ENCODE measurements at regions not wholly inside any gene's neighbourhood (a gene's known extent, or its start where the extent isn't known, plus 50 kb on each side); places are given as distances from the start of the nearest gene placed in this dataset.
A peak's percentile ranks its signal among the peaks of the same experiment; 100 is the strongest.

GRCh38 chr11:104529906-104530305, 366.0 kb upstream of the PDGFD start:
- peak; percentile 60 for DNase-seq (ENCODE audit: low spot score)

DNA sequence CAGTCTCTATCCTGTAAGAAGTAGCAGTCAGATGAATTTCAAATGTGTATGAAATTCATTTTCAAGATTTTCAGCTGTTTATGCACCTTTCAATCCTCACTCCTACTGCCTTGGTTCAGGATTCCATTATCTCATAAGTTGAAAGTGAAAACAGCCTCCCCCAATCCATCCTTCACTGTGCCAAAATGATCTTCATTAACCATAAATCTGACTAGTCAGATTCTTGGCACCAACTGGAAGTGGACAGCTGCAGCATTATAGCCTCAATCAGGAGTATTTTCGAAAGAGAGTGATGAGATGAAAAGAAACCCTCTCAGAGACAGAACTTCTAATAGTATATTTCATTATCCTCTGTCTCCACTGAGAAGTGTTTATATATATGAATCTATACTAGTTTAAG, 365.3 kb upstream of the PDGFD start:
- no peak for DNase-seq (ENCODE audit: low spot score)

DNA sequence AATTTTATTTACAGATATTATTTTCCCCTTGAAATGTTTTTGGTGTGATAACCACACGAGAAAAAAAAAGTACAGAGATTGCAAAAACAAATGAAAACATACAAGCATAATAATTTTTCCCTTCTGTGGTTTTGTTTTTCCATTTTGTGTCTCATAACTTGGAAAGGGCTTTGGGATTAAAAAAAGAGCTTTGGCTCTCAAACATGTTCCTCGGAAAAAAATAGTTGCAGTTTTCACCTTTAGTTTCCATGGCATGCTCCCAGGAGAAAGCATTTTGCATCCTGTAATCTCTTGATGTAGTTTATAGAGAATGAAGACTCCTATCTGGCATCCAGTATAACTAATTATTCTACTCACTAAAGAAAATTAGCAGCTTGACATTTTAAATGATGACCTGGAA, 362.1 kb upstream of the PDGFD start:
- DNase-seq (ENCODE audit: low spot score): no peak

DNA sequence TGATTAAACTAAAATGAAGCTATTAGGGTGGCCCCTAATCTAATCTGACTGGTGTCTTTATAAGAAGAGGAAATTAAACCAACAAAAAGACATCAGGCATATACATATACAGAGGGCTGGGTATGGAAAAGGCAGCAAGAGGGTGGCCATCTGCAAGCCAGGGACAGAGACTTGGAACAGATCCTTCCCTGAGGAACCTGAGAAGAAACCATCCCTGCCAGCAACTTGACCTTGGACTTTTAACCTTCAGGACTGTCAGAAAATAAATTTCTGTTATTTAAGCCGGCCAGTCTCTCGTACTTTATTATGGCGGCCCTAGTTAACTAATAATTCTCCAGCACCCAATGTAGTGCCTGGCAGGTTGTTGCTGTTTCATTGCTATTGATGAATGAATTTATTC, 361.5 kb upstream of the PDGFD start:
- DNase-seq (ENCODE audit: low spot score): no peak

DNA sequence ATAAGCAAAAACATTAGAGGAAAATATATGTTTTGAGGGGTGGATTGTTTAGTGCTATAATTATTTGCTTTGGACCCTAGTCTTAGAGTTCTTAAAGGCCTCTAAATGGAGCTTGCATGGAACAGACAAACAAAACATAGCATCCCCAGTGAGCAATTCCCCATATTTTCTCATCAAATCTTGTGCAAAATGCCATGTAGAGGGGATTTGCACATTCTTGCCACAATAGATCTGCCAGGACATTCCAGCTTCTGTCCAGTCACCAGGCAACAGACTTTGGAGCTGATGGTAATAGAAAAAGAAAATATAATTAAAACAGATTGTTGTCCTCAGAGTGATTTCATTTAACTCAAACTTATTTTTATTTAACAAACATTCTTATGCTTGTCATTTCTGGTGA, 360.3 kb upstream of the PDGFD start:
- no peak for DNase-seq (ENCODE audit: low spot score)

DNA sequence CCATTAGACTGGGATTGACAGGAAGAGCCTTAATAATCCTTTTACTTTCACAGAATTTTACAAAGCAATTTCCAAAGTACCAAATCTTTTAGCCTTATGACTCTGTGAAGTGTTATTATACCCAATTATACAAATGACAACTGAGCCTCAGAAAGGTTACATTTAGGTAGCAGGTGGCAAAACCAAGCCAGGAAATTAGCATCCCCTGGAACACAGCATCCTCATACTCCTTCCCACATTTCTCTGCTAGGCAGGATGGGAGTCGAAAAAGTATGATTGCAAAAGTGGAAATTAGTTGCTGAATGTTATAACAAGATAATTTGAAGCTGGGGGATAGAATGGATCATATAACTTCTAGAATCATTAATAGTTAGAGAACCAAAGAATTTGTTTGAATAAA, 359.7 kb upstream of the PDGFD start:
- DNase-seq (ENCODE audit: low spot score): no peak

DNA sequence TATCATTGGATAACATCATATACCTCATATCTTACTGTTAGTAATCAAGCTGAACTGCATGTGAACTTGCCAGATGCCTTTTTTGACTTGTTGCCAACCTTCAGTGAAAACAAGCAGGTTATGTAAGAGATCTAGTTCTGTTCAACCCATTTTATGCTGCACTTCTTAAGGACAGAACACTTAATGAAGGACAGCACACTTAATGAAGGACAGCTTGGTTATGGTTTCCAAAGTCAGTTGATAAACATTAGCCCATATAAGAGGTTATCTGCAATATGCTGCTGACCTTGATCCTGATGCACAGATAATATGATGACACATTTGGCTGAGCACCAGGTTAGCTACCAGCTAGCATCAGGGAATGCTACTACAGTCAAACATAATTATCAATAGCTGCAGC, 358.7 kb upstream of the PDGFD start:
- peak; percentile 58 for DNase-seq (ENCODE audit: low spot score)

DNA sequence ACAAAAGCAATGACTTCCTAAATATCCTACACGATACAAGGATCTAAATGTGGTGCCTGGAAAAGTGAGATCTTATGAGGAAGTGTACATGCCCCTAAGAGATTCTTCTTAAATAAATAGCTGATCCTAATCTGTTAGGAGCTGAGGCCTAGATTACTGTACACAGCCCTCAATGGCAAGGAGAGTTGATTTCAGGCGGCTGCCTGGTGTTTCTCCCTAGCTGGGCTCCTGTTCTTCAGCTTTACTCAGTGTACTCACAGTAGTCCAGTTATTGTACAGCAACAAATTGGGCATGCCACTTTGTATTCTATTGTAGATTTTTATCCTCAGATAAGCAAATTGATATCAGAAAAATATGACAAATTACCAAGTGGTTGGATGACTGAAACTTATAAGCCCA, 358.2 kb upstream of the PDGFD start:
- DNase-seq (ENCODE audit: low spot score): no peak

GRCh38 chr11:104510169-104510568, 346.2 kb upstream of the PDGFD start:
- DNase-seq (ENCODE audit: low spot score): no peak

DNA sequence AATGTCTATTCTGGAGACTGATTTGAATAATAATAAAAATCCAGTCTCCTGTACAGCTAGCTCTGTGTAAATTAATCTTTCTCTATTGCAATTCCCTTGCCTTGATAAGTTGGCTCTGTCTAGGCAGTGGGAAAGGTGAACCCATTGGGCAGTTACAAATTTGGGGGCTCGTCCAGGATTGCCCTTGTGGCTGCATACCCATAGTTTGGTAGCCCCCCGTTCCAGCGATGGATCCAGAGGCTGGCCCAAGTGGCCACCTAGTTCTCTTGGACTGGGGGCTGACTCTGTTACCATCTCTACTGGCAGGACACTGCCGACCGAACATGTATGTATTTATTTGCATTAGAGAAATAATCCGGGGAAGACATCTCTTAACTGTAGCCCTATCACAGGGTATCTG, 326.2 kb upstream of the PDGFD start:
- no peak for DNase-seq (ENCODE audit: low spot score)

DNA sequence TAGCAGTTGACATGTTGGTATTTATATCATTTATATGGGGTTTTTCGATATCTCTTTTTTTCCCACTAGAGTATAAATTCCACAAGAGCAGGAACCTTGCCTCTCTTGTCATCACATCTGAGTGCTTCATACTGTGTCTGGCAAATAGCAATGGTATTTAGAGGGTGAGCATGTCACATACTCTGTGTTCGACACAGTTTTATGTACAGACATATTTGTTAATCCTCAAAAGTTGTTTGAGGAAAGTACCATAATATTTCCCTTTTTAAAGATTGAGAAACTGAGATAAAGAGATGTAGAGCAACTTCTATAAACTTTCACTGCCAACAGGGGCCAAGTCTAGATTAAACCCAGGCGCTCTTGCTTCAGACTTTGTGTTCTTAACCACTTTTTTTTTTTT, 324.6 kb upstream of the PDGFD start:
- DNase-seq (ENCODE audit: low spot score): no peak

DNA sequence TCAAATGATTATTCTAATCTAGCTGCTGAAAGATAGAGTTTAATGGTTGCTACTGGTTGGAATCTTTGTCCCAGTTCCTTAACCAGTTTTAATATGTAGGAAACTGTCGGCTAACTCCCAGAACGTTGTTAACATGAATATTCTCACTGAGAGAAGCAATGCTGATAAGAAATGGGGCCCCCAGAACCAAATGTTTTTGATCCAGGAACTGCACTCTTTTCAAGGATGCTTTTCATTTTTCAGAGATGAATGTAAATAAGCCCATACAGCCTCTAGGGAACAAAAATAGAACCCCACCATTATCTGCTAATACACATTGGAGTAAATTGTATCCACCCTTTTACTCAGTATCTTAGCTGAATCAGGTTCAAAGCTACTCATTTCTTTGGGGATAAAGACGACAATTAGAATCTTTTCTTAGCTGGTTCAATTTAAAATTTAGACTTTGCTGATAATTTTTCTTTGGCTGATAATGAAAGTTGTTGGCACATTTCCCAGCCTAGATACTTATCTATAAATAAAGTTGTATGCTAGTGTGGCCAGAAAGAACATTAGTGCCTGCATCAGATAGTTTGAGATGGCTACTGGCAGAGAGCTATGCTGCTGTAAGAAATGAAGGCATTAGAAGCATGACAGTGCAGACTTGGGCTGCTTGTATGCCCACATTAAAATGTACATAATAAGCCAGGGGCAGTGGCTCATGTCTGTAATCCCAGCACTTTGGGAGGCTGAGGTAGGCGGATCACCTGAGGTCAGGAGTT, 323.3 kb upstream of the PDGFD start:
- no peak for DNase-seq (ENCODE audit: low spot score)

DNA sequence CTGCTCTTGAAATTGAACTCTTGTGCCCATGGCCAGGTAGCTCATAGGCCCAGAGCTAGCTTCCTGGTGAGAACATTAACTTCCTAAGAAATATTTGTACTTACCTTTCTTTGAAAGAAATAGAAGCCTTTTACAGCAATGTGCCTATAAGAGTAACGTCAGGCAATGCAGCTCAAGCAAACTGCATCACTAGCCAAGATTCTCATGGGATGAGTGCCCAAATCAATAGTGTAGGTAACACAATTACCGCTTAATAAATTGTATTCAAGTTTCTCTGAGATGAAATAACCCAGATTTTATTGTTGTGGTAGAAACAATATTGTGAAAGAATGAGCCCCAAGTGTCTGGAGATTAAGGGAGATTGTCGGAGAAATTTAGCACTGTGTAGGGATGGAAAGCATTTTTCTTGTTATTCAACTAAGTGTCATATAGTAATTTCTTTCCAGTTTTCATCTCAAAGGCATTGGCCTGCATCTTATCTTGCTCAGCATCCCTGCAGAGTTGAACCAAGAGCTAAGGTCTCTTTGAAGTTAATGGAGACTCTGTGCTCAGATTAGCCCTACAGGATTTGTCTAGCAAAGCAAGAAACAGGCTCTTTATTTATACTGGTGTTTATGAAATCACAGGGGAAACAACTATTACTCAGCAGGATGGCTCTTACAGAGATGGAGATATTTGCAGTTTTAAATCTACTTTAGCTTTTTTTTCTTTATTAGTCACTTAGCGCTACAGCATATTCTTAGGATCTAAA, 321.0 kb upstream of the PDGFD start:
- DNase-seq (ENCODE audit: low spot score): no peak

DNA sequence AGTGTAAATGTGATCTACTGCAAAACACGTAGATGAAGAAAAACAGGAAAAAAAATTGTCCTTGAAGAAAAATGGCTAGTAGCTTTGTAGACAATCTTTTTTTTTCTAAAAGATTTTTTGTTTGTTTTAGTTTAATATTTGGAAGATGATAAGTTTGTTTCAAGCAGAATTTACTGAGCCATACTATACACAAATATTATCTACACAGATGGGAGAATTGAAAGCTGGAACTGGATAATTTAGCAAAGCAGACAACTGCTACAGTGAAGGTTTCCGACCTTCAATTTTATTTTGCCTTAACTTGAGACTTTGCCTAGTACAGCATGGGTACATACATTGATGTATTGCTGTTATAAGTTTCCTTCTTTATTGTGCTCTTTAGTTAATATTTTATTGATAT, 313.0 kb upstream of the PDGFD start:
- no peak for DNase-seq (ENCODE audit: low spot score)

- no peak for DNase-seq (ENCODE audit: low spot score)
Observed at GRCh38 chr11:104476454-104476853, 312.5 kb upstream of the PDGFD start.

- DNase-seq (ENCODE audit: low spot score): no peak
Observed at GRCh38 chr11:104467404-104467803, 303.5 kb upstream of the PDGFD start.

- DNase-seq (ENCODE audit: low spot score): no peak
Observed at GRCh38 chr11:104465321-104465720, 301.4 kb upstream of the PDGFD start.

DNA sequence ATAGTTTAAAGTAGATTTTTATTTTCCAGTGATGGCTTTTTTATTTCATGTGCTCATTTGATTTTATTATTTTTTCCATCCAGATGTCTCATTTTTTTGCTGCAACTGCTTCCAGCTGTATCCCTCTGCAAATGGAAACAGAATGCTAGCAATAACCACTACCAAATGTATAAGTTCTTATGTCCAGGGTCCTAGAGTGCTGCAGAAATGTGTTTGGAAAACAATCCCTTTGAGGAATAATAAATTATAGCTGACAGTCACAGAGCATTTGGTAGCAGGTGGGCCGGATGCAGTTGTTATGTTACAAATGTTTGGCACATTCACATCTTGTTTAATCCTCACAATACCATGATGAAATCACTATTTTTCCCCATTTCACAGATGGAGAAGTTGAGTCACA, 300.7 kb upstream of the PDGFD start:
- no peak for DNase-seq (ENCODE audit: low spot score)

GRCh38 chr11:104462341-104462740, 298.4 kb upstream of the PDGFD start:
- DNase-seq (ENCODE audit: low spot score): peak; percentile 37

DNA sequence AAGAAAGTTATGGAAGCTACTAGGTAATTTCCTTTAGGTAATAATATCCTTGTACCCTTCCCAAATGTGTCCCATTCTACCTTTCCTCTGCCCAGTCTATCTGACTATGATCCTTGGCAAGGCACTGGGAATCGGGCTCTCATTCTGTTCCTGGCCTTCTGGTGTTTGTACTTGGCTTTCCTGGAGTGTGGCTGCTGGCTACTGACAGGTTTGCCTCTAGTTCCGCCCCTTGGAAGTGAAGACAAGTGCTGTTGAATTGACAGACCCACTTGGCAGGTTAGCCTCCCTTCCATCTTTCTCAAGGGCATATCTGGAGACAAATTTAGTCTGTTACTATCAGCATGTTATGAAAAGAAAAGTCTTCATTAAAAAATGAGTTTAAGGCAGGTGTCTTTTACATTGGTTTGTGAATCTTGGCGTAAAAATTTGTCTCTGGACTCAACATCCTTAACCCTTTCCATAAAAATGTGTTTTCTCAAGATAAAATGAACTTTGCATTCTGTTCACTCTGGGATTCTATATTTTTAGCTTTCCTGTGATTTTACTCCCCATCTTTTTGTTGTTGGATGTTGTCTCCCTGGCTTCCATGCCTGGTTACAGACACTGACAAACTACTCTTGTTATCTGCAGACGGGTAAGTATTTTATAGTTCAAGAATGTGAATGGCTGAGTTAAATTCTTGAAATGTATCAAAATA, 287.4 kb upstream of the PDGFD start:
- no peak for DNase-seq (ENCODE audit: low spot score)

GRCh38 chr11:104443387-104443786, 279.4 kb upstream of the PDGFD start:
- peak; percentile 7 for DNase-seq (ENCODE audit: low spot score)

DNA sequence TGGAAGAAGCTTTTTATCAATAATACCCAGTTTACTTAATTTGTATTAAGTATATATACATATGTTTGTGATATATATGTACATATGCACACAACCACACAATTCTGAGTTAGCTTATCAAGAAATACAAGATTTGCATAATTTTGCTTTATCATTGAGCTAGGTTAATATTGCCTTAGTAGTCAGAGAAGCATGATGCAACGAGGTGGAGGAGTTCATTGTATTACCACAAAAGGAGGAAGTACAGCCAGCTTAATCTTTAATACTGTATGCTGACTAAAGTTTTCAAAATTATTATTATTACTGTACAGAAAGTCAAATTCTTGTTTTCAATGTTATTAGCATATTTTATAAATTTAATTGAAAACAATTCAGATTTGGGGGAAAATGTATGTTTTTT, 278.4 kb upstream of the PDGFD start:
- no peak for DNase-seq (ENCODE audit: low spot score)

GRCh38 chr11:104435494-104435893, 271.5 kb upstream of the PDGFD start:
- no peak for DNase-seq (ENCODE audit: low spot score)

Data from Ammon's horn (tissue), 1 donor.